ENCODE measurements at regions not wholly inside any gene's neighbourhood (a gene's known extent, or its start where the extent isn't known, plus 50 kb on each side); places are given as distances from the start of the nearest gene placed in this dataset.

- POLR2A ChIA-PET (ENCODE audit: low non-redundant PET) = no interaction called here
- H3K9me3 ChIP-seq (ENCODE audit: low read depth, low read length, poor library complexity, severe bottlenecking) = no peaks in the 10 kb centered on the region
- H3K27ac ChIP-seq (ENCODE audit: low read depth, low read length, poor library complexity, severe bottlenecking) = no peak overlapping the region
- DNase-seq (ENCODE audit: low spot score) = no peak
- H3K27me3 ChIP-seq (replicated peaks; ENCODE audit: insufficient read depth, low read depth, low read length, poor library complexity) = peaks cover 3% of the 10 kb centered on the region
- TF ChIP-seq CTCF (conservative IDR thresholded peaks at IDR 0.05; ENCODE audit: low read depth, low read length) (no peak), EZH2 (IDR thresholded peaks at IDR 0.05; ENCODE audit: borderline replicate concordance, low read depth, low read length, poor library complexity, severe bottlenecking) (no peak)
- no TSS peak for BruUV-seq (replicated peaks)
- intact Hi-C loops (cut with micrococcal nuclease; ENCODE audit: unreplicated experiment) = no loop called here
- no peak overlapping the region for H3K4me3 ChIP-seq (ENCODE audit: low read depth, low read length, poor library complexity, severe bottlenecking)
- H3K36me3 ChIP-seq (ENCODE audit: insufficient read depth, low read length, poor library complexity, severe bottlenecking) = no peaks in the 10 kb centered on the region
- H3K4me1 ChIP-seq (ENCODE audit: insufficient read depth, low read length, poor library complexity, severe bottlenecking) = no peaks in the 10 kb centered on the region
- CTCF ChIA-PET = no interaction called here
Observed at GRCh38 chr2:45218297-45218696, 209.0 kb upstream of the SIX2 start.

GRCh38 chr2:45216118-45216517 is 206.9 kb upstream of the SIX2 start:
- Histone ChIP-seq H3K36me3 (ENCODE audit: insufficient read depth, low read length, poor library complexity, severe bottlenecking) (no peaks in the 10 kb centered on the region), H3K9me3 (ENCODE audit: low read depth, low read length, poor library complexity, severe bottlenecking) (no peaks in the 10 kb centered on the region), H3K27me3 (replicated peaks; ENCODE audit: insufficient read depth, low read depth, low read length, poor library complexity) (peaks cover 3% of the 10 kb centered on the region), H3K4me3 (ENCODE audit: low read depth, low read length, poor library complexity, severe bottlenecking) (no peak overlapping the region), H3K27ac (ENCODE audit: low read depth, low read length, poor library complexity, severe bottlenecking) (no peak overlapping the region), H3K4me1 (ENCODE audit: insufficient read depth, low read length, poor library complexity, severe bottlenecking) (no peaks in the 10 kb centered on the region)
- DNase-seq (ENCODE audit: low spot score) = no peak
- ChIA-PET POLR2A (ENCODE audit: low non-redundant PET) (no interaction called here), CTCF (no interaction called here)
- no peak for TF ChIP-seq CTCF (conservative IDR thresholded peaks at IDR 0.05; ENCODE audit: low read depth, low read length)
- TF ChIP-seq EZH2 (IDR thresholded peaks at IDR 0.05; ENCODE audit: borderline replicate concordance, low read depth, low read length, poor library complexity, severe bottlenecking) = no peak
- BruUV-seq (replicated peaks) = no TSS peak
- intact Hi-C loops (cut with micrococcal nuclease; ENCODE audit: unreplicated experiment) = no loop called here

GRCh38 chr2:45214550-45214949 is 205.3 kb upstream of the SIX2 start:
- CTCF ChIA-PET = no interaction called here
- no TSS peak for BruUV-seq (replicated peaks)
- Histone ChIP-seq H3K27ac (ENCODE audit: low read depth, low read length, poor library complexity, severe bottlenecking) (no peak overlapping the region), H3K27me3 (replicated peaks; ENCODE audit: insufficient read depth, low read depth, low read length, poor library complexity) (no peaks in the 10 kb centered on the region), H3K36me3 (ENCODE audit: insufficient read depth, low read length, poor library complexity, severe bottlenecking) (no peaks in the 10 kb centered on the region), H3K4me1 (ENCODE audit: insufficient read depth, low read length, poor library complexity, severe bottlenecking) (no peaks in the 10 kb centered on the region), H3K4me3 (ENCODE audit: low read depth, low read length, poor library complexity, severe bottlenecking) (no peak overlapping the region), H3K9me3 (ENCODE audit: low read depth, low read length, poor library complexity, severe bottlenecking) (no peaks in the 10 kb centered on the region)
- no peak for DNase-seq (ENCODE audit: low spot score)
- POLR2A ChIA-PET (ENCODE audit: low non-redundant PET) = no interaction called here
- no peak for TF ChIP-seq CTCF (conservative IDR thresholded peaks at IDR 0.05; ENCODE audit: low read depth, low read length)
- intact Hi-C loops (cut with micrococcal nuclease; ENCODE audit: unreplicated experiment) = no loop called here

All from A673 (cell line).